ENCODE measurements at regions not wholly inside any gene's neighbourhood (a gene's known extent, or its start where the extent isn't known, plus 50 kb on each side); places are given as distances from the start of the nearest gene placed in this dataset.
"Not testable (repeated sequence)": the region's sequence is repeated elsewhere in the genome, so short reads cannot be mapped to it uniquely, and the experiment has no call there.

GRCh38 chr4:170736710-170737109 lies 647.0 kb upstream of the AADAT start:
- DNase-seq (ENCODE audit: extremely low read depth, low read depth): no peak

DNA sequence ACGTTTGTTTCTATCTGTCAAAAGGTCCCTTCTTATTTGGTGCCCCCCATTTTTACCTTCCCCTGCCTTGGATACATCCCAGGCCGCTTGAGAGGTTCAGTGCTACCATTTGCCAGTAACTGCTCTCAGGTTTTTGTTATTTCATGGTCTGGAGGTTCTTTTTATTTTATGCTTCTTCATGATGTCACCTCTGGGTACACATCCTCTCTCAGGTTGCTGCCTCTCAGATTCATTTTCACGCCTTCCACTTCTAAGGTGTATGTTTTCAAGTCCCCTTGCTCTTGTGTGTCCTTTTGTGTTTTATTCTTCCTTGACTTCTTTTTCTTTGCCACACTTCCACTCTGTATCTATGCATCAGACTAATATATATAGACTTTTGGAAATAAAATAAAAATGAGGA lies 640.1 kb upstream of the AADAT start:
- no peak for DNase-seq (ENCODE audit: extremely low read depth, low read depth)

DNA sequence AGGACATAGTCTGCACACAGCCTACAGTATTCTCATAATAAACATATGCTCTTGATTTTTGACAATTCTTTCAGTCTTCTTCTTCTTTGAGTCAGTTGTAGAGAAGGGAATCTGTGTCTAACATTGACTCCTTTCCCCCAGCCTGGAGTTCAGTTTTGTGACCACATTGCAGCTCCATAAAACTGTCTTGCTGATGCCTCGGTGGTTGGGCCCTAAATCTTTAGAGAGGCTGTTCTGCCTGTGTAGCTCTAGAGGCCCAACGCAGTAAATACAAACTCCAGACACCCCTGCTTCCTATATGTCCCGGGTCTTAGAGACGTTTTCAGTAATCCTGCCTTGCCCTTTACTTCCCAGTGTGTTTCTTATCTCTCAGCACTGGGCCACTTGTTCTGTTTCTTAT lies 639.5 kb upstream of the AADAT start:
- no peak for DNase-seq (ENCODE audit: extremely low read depth, low read depth)

GRCh38 chr4:170724191-170724590 lies 634.4 kb upstream of the AADAT start:
- DNase-seq (ENCODE audit: extremely low read depth, low read depth): no peak

DNA sequence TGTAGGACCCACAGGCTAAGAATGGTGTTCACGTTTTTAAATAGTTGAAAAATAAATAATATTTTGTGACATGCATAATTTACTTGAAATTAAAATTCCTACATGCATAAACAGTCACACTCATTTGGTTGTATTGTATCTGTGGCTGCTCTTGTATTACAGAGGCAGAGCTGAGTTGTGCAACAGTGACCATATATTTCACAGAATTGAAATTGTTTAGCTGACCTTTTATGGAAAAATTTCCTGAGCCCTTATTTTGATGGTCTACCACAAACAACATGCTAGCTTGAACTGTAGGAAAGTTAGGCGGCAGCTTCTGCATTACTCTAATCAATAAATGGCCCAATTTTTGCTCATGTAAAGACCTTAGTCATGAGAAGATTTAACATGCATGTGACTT lies 633.4 kb upstream of the AADAT start:
- DNase-seq (ENCODE audit: extremely low read depth, low read depth): no peak

DNA sequence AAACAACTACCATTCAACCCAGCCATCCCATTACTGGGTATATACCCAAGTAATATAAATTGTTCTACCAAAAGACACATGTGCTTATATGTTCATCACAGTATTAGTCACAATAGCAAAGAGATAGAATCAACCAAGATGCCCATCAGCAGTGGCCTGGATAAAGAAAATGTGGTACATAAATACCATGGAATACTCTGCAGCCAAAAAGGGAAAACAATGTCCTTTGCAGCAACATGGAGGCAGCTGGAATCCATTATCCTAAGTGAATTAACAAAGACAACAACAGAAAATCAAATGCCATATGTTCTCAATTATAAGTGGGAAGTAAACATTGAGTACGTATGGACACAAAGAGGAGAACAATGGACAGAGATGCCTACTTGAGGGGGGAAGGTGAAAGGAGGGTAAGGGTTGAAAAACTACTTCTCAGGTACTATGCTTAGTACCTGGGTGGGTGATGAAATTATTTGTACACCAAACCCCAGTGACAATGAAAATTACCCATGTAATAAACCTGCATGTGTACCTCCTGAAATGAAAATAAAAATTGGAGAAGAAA lies 632.1 kb upstream of the AADAT start:
- no peak for DNase-seq (ENCODE audit: extremely low read depth, low read depth)

DNA sequence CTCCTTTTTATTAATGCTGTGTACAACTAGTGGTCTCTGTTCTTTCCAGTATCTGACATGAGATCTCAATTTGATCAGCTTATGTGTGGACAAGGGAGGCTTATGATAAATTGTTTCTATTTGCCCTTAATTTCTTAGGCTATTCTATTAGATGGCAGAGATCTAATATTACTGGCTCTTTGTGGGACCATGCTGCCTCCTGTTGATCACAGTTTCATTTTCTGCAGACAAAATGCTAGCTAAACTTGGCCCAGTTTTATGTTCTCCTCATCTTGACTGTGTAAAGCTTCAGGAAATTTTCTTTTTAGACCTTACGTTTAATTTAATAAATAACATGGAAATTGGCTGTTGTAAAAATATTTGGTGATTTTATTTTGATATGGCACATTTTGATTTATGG lies 627.1 kb upstream of the AADAT start:
- no peak for DNase-seq (ENCODE audit: extremely low read depth, low read depth)

DNA sequence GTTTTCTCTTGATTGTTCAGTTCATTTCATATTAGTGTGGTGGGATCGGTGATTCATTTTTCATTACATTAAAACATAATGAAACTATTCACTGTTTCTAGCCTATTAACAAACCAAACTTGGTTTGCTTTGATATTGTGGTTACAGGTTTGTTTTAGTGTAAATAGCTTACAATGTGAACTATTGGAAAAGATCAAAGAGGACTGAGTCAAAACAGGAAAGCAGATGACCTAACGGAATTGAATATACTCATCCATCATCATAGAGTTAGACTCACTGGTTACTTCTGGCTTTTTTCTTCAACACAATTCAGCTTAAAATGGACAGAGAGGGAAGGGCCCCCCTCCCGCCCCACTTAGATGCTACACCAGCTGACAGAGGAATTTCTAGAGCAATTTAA lies 616.2 kb upstream of the AADAT start:
- DNase-seq (ENCODE audit: extremely low read depth, low read depth): no peak

DNA sequence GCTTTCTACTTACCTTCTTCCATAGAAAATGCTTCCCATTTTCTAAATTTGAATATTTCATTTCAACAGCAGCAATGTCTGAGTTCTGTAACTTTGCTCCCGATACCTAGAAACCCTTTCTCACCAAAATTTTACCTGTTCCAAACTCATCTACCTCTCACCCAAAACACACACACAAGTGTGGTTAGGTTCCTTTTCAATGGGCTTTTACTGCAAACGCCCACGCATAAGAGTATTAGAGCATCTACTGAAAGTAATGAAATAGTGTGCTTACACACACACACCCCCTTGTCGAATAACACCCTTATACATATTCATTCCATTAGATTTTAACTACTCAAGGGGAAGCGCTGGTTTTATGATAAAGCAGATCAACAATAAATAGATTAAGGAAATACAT lies 610.3 kb upstream of the AADAT start:
- DNase-seq (ENCODE audit: extremely low read depth, low read depth): no peak

- no peak for DNase-seq (ENCODE audit: extremely low read depth, low read depth)
Measured at GRCh38 chr4:170698334-170698733, 608.6 kb upstream of the AADAT start.

DNA sequence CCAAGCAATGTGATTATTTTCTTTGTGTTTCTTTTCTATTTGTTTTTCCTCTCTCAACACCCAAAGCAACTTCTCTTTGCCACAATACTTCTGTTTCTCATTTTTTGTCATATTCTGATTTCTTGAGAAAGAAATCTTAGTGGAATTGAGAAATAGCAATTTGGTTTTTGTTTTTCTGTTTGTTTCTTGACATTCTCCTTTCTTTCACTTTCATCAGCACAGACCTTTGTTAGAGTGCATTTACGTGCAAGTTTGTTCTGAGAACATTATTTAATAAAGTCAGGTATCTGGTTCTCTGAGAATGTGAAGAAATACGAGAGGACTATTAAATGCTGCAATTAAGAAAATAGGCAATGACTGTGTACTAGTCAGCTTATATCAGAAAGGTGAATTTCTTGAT lies 608.1 kb upstream of the AADAT start:
- no peak for DNase-seq (ENCODE audit: extremely low read depth, low read depth)

DNA sequence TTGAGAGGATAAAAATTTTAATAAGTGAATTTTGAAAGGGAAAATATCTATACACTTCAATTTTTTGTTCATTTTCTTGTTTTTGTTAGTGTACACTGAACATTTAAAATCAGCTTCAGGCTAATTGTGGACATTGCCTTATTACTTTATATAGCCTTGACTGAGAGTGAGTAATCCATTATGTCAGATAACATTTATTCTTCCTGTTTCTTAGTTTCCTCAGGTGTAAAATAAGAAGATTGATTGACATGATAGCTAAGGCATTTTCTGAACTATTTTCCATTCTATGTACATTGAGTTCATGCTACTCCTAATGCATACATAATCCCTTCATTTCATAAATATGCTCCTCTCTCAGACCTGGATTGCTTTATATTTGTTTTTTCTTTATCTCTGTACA lies 607.3 kb upstream of the AADAT start:
- DNase-seq (ENCODE audit: extremely low read depth, low read depth): no peak

DNA sequence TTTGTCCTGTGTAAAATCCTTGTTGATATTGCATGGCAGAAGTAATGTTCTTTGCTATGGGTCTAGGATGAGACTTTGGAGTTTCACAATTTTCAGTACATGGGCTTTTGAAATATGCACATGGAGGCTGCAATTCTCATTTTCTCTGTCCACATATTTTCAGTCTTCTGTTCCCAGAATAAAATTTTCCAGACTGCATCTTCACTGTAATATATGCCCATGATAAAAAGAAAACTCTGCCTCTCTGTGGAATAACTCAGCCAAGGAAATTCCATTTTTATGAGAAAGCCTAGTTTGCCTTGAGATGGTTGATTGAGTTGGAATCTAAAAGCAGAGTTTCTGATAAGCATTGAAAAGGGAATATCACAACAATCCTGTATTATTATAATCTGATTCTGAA lies 601.4 kb upstream of the AADAT start:
- no peak for DNase-seq (ENCODE audit: extremely low read depth, low read depth)

GRCh38 chr4:170687751-170688150 lies 598.0 kb upstream of the AADAT start:
- DNase-seq (ENCODE audit: extremely low read depth, low read depth): no peak

GRCh38 chr4:170685701-170686100 lies 595.9 kb upstream of the AADAT start:
- DNase-seq (ENCODE audit: extremely low read depth, low read depth): not testable (repeated sequence)

DNA sequence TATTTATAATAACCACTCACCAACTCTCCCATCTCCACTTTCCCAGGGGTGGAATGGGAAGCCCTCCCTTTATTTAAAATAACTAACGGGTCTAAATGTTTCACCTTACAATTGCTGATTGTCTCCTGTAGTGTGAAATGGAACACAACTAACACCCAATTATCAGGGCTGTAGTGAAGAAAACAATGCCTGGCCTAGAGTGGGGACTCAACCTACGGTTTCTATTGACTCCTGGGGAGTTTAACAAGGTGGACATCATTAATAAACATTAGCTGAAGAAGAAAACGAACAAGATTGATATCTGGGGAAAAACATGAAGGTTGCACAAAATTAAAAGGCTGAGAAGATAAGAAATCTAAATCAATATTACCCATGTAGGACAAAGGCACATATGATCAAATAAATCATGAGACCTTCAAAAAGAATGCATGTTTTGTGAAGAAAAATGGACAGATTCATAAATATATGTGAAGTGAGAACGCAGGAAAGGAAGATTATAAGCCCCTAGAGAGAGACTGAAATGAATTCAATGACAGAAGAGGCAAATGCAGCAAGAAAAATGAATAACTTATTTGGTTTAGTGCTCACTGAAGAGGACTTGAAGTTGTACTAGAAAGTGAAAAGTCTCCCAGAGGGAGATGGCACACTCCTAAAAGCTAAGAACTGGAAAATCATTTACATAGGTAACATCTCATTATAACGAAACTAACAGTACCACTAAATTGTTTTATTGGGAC lies 593.0 kb upstream of the AADAT start:
- DNase-seq (ENCODE audit: extremely low read depth, low read depth): no peak

DNA sequence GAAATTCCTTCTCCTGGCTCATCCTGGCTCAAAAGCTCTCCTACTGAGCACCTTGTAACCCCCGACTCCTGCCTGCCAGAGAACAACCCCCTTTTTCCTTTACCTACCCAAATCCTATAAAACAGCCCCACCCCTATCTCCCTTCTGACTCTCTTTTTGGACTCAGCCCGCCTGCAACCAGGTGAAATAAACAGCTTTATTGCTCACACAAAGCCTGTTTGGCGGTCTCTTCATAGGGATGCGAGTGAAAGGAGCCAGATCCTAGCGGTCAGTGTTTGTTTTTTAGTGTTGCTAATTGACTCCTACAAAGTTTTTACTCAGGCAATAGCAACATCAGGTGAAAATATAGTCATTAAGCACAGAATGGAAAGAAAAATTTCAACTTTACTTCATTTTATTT lies 592.3 kb upstream of the AADAT start:
- DNase-seq (ENCODE audit: extremely low read depth, low read depth): not testable (repeated sequence)

GRCh38 chr4:170675568-170676262 lies 586.0 kb upstream of the AADAT start:
- DNase-seq (ENCODE audit: extremely low read depth, low read depth): no peak

- DNase-seq (ENCODE audit: extremely low read depth, low read depth): no peak
Measured at GRCh38 chr4:170674176-170674575, 584.4 kb upstream of the AADAT start.

GRCh38 chr4:170672381-170672965 lies 582.7 kb upstream of the AADAT start:
- DNase-seq (ENCODE audit: extremely low read depth, low read depth): peak; percentile 15

DNA sequence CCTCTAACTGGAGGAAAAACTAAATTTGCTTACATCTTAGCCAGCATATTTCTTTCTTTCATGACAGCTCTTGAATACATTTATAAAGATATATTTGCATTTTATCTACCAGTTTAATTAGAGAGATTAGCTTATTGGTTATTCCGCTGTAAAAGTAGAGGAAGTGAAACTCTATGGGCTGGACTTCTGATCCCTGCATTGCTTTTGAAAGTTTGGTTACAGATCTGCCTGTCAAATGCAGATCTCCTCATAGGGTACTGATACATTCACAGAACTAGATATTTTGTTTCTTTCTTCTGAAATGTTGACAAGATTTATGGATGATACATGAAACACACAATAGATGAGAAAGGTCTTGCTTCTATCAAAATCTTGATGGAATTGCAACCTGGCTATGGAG lies 581.4 kb upstream of the AADAT start:
- DNase-seq (ENCODE audit: extremely low read depth, low read depth): no peak

GRCh38 chr4:170667814-170668213 lies 578.1 kb upstream of the AADAT start:
- no peak for DNase-seq (ENCODE audit: extremely low read depth, low read depth)

All from NCI-H460 (cell line).